ENCODE measurements at regions not wholly inside any gene's neighbourhood (a gene's known extent, or its start where the extent isn't known, plus 50 kb on each side); places are given as distances from the start of the nearest gene placed in this dataset.

DNA sequence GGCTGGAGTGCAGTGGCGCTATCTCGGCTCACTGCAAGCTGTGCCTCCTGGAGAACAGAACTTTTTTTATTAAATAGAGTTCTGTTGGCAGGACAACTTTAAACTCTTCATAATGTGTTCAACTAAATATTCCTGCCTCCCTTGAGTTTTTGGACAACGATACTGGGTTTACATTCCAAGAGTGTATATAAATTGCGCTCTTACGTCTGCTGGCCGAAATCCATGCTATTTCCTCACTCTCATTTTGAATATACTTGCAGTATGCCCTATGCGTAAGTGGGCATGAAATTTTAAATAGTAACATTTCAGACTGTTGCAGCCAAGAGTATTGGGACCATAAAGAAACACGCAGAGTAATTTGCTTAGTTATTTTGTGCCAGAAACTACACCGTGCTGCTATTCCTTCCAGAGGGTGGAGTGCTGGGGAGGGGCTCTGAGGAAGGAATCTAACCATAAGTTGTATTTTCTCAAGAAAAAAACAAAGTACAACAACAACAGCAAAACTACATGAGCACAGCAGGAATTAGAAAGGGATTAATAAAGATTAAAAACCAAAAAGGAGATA, 480.0 kb downstream of the NLGN4X start:
- ChIA-PET POLR2A (no interaction called here), CTCF (no interaction called here)
- H3K9me3 ChIP-seq, result 0 out of 2 replicates have a peak, but pooled peaks cover 3% of the 10 kb centered on the region
- DNase-seq, result no peak
- peaks cover 0 to 6% of the 10 kb centered on the region in 2 experiments; a peak in 1 of 4 replicates for H3K4me1 ChIP-seq (ENCODE audit: control insufficient read depth in 1 of 2, insufficient read depth in 2 of 2, low read depth in 1 of 2, low read length in 1 of 2)
- no peak overlapping the region for H3K4me2 ChIP-seq
- no peaks in the 10 kb centered on the region for H3K9me2 ChIP-seq
- no peak overlapping the region for H2AFZ ChIP-seq (ENCODE audit: low read depth)
- H3K27me3 ChIP-seq (ENCODE audit: insufficient read depth), result no peaks in the 10 kb centered on the region
- no peak overlapping the region for H3K9ac ChIP-seq
- H3K36me3 ChIP-seq (replicated peaks in 1 of 2; ENCODE audit: control insufficient read depth in 1 of 2, insufficient read depth in 2 of 2, low read length in 1 of 2), result no peaks in the 10 kb centered on the region
- H4K20me1 ChIP-seq (ENCODE audit: insufficient read depth), result no peaks in the 10 kb centered on the region
- no peak overlapping the region for H3K4me3 ChIP-seq (ENCODE audit: low read depth in 2 of 2, low read length in 1 of 2)
- no peak for TF ChIP-seq TCF12 (IDR thresholded peaks at IDR 0.05)
- TF ChIP-seq MXI1 (IDR thresholded peaks at IDR 0.05; ENCODE audit: low read depth, low read length), result no peak
- TF ChIP-seq CHD2 (IDR thresholded peaks at IDR 0.05; ENCODE audit: low read length, partially characterized antibody), result no peak
- no peak for TF ChIP-seq MEF2A (IDR thresholded peaks at IDR 0.05; ENCODE audit: borderline replicate concordance, low read depth)
- no peak for TF ChIP-seq GATA2 (CRISPR knock-in tag; IDR thresholded peaks at IDR 0.05)
- TF ChIP-seq, protein P1, sequence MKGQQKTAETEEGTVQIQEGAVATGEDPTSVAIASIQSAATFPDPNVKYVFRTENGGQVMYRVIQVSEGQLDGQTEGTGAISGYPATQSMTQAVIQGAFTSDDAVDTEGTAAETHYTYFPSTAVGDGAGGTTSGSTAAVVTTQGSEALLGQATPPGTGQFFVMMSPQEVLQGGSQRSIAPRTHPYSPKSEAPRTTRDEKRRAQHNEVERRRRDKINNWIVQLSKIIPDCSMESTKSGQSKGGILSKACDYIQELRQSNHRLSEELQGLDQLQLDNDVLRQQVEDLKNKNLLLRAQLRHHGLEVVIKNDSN (IDR thresholded peaks at IDR 0.05; ENCODE audit: borderline replicate concordance, low read depth), result no peak
- TF ChIP-seq POLR2AphosphoS5 (IDR thresholded peaks at IDR 0.05; ENCODE audit: low read depth, low read length), result no peak
- TF ChIP-seq, protein P2, sequence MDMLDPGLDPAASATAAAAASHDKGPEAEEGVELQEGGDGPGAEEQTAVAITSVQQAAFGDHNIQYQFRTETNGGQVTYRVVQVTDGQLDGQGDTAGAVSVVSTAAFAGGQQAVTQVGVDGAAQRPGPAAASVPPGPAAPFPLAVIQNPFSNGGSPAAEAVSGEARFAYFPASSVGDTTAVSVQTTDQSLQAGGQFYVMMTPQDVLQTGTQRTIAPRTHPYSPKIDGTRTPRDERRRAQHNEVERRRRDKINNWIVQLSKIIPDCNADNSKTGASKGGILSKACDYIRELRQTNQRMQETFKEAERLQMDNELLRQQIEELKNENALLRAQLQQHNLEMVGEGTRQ (IDR thresholded peaks at IDR 0.05; ENCODE audit: borderline replicate concordance, low read depth, low read length), result no peak
- TF ChIP-seq, protein P3, sequence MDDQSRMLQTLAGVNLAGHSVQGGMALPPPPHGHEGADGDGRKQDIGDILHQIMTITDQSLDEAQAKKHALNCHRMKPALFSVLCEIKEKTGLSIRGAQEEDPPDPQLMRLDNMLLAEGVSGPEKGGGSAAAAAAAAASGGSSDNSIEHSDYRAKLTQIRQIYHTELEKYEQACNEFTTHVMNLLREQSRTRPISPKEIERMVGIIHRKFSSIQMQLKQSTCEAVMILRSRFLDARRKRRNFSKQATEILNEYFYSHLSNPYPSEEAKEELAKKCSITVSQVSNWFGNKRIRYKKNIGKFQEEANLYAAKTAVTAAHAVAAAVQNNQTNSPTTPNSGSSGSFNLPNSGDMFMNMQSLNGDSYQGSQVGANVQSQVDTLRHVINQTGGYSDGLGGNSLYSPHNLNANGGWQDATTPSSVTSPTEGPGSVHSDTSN (IDR thresholded peaks at IDR 0.05), result no peak
- TF ChIP-seq EP300 (IDR thresholded peaks at IDR 0.05; ENCODE audit: borderline replicate concordance in 1 of 2, low read depth in 1 of 2, low read length in 1 of 2), result no peak
- TF ChIP-seq FOXM1 (IDR thresholded peaks at IDR 0.05; ENCODE audit: low read depth), result no peak
- no peak for TF ChIP-seq JUND (IDR thresholded peaks at IDR 0.05)
- no peak for TF ChIP-seq TEAD4 (IDR thresholded peaks at IDR 0.05; ENCODE audit: borderline replicate concordance, insufficient read depth)
- no peak for TF ChIP-seq RXRA (IDR thresholded peaks at IDR 0.05; ENCODE audit: borderline replicate concordance, low read depth)
- TF ChIP-seq RAD21 (IDR thresholded peaks at IDR 0.05; ENCODE audit: low read length), result no peak
- TF ChIP-seq, protein P4, sequence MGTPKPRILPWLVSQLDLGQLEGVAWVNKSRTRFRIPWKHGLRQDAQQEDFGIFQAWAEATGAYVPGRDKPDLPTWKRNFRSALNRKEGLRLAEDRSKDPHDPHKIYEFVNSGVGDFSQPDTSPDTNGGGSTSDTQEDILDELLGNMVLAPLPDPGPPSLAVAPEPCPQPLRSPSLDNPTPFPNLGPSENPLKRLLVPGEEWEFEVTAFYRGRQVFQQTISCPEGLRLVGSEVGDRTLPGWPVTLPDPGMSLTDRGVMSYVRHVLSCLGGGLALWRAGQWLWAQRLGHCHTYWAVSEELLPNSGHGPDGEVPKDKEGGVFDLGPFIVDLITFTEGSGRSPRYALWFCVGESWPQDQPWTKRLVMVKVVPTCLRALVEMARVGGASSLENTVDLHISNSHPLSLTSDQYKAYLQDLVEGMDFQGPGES (IDR thresholded peaks at IDR 0.05; ENCODE audit: low read depth, low read length), result no peak
- no peaks in the 10 kb centered on the region for H3K79me2 ChIP-seq (ENCODE audit: insufficient read depth)
- WGBS (ENCODE audit: low lambda C conversion rate), result 40% methylated on average over 9 of the region's 9 CpGs
- no peak overlapping the region for H3K27ac ChIP-seq (ENCODE audit: low read depth in 2 of 2, low read length in 1 of 2)
- H3F3A ChIP-seq (replicated peaks; ENCODE audit: insufficient read depth), result no peaks in the 10 kb centered on the region

Measured in SK-N-SH (cell line).